SK-N-MC (cell line): ENCODE measurements at regions not wholly inside any gene's neighbourhood (a gene's known extent, or its start where the extent isn't known, plus 50 kb on each side); places are given as distances from the start of the nearest gene placed in this dataset.

ENCODE experiments used
- EZH2 ChIP-seq: fragments of 200-600 bp; sonication (generic); IDR thresholded peaks from one replicate; pipeline ENCODE4 v1.6.1; 2017; ENCODE audit warnings: antibody characterized with exemption
- POLR2AphosphoS5 ChIP-seq: IDR thresholded peaks from 2 replicates; pipeline ENCODE4 v1.6.1; 2012; ENCODE audit warnings: mild to moderate bottlenecking, low read depth, low read length, borderline replicate concordance

- TF ChIP-seq POLR2AphosphoS5 = no peak
- no peak for TF ChIP-seq EZH2
Observed at GRCh38 chr11:98944461-98944860, 76.3 kb upstream of the CNTN5 start.
